ENCODE measurements at regions not wholly inside any gene's neighbourhood (a gene's known extent, or its start where the extent isn't known, plus 50 kb on each side); places are given as distances from the start of the nearest gene placed in this dataset.

DNA sequence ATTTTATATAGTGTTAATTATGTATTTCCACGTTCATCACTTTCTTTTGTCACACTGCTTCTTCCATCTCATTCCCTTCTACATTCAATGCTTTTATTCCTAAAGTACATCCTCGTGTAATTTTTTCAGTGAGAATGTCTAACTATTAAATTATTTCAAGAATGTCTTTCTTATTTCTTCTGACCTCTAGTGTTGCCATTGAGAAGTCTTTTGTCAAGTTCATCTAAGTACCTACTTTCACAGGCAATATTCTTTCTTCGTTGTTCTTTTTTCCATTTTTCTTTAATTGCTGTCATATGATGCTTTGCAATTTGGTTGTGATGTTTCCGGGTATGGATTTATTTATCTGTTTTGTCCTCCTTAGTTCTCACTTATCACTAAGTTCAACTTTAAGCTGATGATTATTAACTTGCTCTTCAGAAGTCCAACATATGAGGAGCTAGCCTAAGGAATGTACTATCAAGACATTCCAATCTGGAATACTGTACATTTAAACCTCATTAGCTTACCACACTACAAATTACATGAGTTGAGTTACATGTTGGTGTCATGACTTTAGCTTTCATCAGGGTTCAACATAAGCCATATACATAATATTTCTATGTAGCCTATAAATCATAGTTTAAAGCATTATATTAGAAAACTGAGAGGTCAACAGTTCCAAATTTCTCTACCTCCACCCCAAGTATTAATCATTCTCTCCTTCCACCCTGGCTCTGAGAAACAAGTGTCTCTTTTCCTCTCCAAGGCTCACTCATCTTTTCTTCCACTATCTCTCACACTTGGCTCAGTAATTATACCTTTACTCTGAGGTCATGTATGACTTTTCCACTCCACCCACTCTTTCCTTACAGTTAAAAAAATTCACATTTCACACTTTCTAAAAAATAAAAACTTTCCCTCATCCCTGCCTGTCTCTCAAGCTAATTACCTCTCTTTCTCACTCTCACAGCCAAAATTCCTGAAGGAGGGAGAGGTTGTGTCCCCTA, 81.5 kb downstream of the COX18 start:
- DNase-seq (ENCODE audit: low spot score), result no peak
- TF ChIP-seq CTCF (IDR thresholded peaks at IDR 0.05), result peak; percentile 72
- H3K4me1 Mint-ChIP-seq (ENCODE audit: low read depth), result no peaks in the 10 kb centered on the region

DNA sequence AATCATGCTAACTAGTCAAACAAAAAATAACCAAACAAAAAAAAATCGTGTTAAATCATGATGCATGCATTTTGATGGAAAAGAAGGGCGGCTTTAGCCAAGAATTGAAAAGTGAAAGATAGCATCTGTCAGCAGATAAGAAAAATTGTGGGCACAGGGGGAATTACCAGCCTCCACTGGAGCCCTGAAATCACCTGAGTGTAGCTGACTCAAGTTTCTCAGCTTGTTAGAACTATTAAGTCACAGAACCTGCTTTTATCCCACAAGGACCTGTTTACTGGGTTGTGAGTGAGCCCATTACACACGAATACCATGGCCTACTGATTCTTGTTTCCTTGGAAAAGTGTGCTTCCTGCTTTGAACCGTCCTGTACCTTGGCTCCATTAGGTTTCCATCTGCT, 85.2 kb downstream of the COX18 start:
- Mint-ChIP-seq H3K36me3 (ENCODE audit: low read depth) (no peaks in the 10 kb centered on the region), H3K9me3 (ENCODE audit: low read depth) (no peaks in the 10 kb centered on the region), H3K4me3 (ENCODE audit: unreplicated experiment) (no peak overlapping the region), H3K4me1 (ENCODE audit: low read depth) (no peaks in the 10 kb centered on the region), H3K27me3 (ENCODE audit: low read depth) (no peaks in the 10 kb centered on the region), H3K27ac (ENCODE audit: unreplicated experiment) (no peak overlapping the region)
- DNase-seq (ENCODE audit: low spot score), result no peak
- TF ChIP-seq CTCF (IDR thresholded peaks at IDR 0.05), result no peak

More for the DNA sequence above, 81.5 kb downstream of the COX18 start:
- Mint-ChIP-seq H3K27ac (ENCODE audit: unreplicated experiment) (no peak overlapping the region), H3K9me3 (ENCODE audit: low read depth) (no peaks in the 10 kb centered on the region), H3K36me3 (ENCODE audit: low read depth) (no peaks in the 10 kb centered on the region), H3K27me3 (ENCODE audit: low read depth) (no peaks in the 10 kb centered on the region), H3K4me3 (ENCODE audit: unreplicated experiment) (no peak overlapping the region)

- TF ChIP-seq CTCF (IDR thresholded peaks at IDR 0.05), result no peak
- no peaks in the 10 kb centered on the region for H3K4me1 Mint-ChIP-seq (ENCODE audit: low read depth)
- H3K27me3 Mint-ChIP-seq (ENCODE audit: low read depth), result no peaks in the 10 kb centered on the region
- H3K9me3 Mint-ChIP-seq (ENCODE audit: low read depth), result no peaks in the 10 kb centered on the region
- no peaks in the 10 kb centered on the region for H3K36me3 Mint-ChIP-seq (ENCODE audit: low read depth)
- H3K4me3 Mint-ChIP-seq (ENCODE audit: unreplicated experiment), result no peak overlapping the region
- DNase-seq (ENCODE audit: low spot score), result no peak
- H3K27ac Mint-ChIP-seq (ENCODE audit: unreplicated experiment), result no peak overlapping the region
These were observed 85.8 kb downstream of the COX18 start for GRCh38 chr4:72983709-72984108.

DNA sequence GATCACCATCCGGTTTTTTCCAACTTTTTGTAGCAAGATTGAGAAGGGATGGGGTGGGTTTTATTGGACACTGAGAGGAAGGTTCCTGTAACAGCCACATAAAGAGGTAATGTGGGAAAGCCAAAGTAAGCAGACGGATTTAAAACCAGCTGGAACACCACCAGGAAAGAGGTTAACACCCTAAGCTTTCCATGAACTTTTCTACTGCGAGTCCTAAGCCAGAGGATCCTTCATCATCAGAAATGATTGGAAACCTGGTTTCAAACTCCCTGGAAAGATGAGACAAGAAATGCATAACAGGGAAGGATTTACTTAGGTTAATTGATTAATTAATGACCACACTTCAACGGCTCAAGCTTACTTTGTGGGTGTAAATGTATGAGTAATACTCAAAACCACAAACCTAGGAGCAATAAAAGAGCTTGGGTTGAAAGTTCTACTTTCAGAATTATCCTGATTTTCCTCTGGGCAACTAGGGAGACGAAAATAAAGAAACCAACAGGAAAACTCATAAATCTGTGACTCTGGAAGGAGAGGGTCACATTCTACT, 91.5 kb downstream of the COX18 start:
- Mint-ChIP-seq H3K36me3 (ENCODE audit: low read depth) (no peaks in the 10 kb centered on the region), H3K27me3 (ENCODE audit: low read depth) (no peaks in the 10 kb centered on the region), H3K27ac (ENCODE audit: unreplicated experiment) (peak overlapping the region; percentile 10), H3K4me1 (ENCODE audit: low read depth) (peaks cover 44% of the 10 kb centered on the region), H3K9me3 (ENCODE audit: low read depth) (peaks cover 3% of the 10 kb centered on the region), H3K4me3 (ENCODE audit: unreplicated experiment) (no peak overlapping the region)
- TF ChIP-seq CTCF (IDR thresholded peaks at IDR 0.05), result no peak
- no peak for DNase-seq (ENCODE audit: low spot score)

- no peak for TF ChIP-seq CTCF (IDR thresholded peaks at IDR 0.05)
- Mint-ChIP-seq H3K36me3 (ENCODE audit: low read depth) (no peaks in the 10 kb centered on the region), H3K4me1 (ENCODE audit: low read depth) (peaks cover 61% of the 10 kb centered on the region), H3K4me3 (ENCODE audit: unreplicated experiment) (no peak overlapping the region), H3K27me3 (ENCODE audit: low read depth) (no peaks in the 10 kb centered on the region), H3K27ac (ENCODE audit: unreplicated experiment) (peak overlapping the region; percentile 90), H3K9me3 (ENCODE audit: low read depth) (peaks cover 12% of the 10 kb centered on the region)
- DNase-seq (ENCODE audit: low spot score), result no peak
These were observed 94.1 kb downstream of the COX18 start for GRCh38 chr4:72975488-72975784.

Measured in chondrocyte (in vitro differentiated cells).